Stomach (tissue), 8 donors: ENCODE measurements at regions not wholly inside any gene's neighbourhood (a gene's known extent, or its start where the extent isn't known, plus 50 kb on each side); places are given as distances from the start of the nearest gene placed in this dataset.

Source experiments
- DNase-seq, 2 donors: peaks; one replicate each; pipeline versions ENCODE4 v3.0.0 to v3.0.0-alpha.2; 2013 to 2019
- H3K27ac ChIP-seq, 5 donors: fragments of 200-600 bp in 4 of 5; sonication (generic) in 4 of 5; one replicate each; pipeline ENCODE4 v1.5.1; 2013 to 2019; ENCODE audit warnings: mild to moderate bottlenecking in 1 of 5, moderate library complexity in 1 of 5
- H3K27me3 ChIP-seq, 3 donors: fragments of 200-600 bp; sonication (generic); one replicate each; pipeline ENCODE4 v1.5.1; 2017 to 2019; ENCODE audit warnings: mixed run types in 1 of 3
- H3K36me3 ChIP-seq, 4 donors: fragments of 200-600 bp; sonication (generic); 1 replicate in 3 of 4; 2 replicates in 1 of 4; pipeline ENCODE4 v1.5.1; 2016 to 2019
- H3K4me1 ChIP-seq, 4 donors: fragments of 200-600 bp; sonication (generic); one replicate each; pipeline ENCODE4 v1.5.1; 2016 to 2019
- H3K4me3 ChIP-seq, 4 donors: fragments of 200-600 bp; sonication (generic) in 3 of 4; one replicate each; pipeline ENCODE4 v1.5.1; 2016 to 2019; ENCODE audit warnings: mild to moderate bottlenecking in 1 of 4
- H3K9me3 ChIP-seq, 4 donors: fragments of 200-600 bp; sonication (generic); one replicate each; pipeline ENCODE4 v1.5.1; 2016 to 2019
- EP300 ChIP-seq: sonication (generic); formaldehyde crosslinking; IDR thresholded peaks from one replicate; pipeline ENCODE4 v1.6.1; 2017; ENCODE audit warnings: antibody characterized with exemption
- POLR2A ChIP-seq, 4 donors: fragments of 450-650 bp; IDR thresholded peaks; one replicate each; pipeline ENCODE4 v1.6.1; 2016; ENCODE audit warnings: antibody characterized with exemption in 4 of 4, control low read depth in 2 of 4, mild to moderate bottlenecking in 1 of 4, moderate library complexity in 1 of 4
- POLR2AphosphoS5 ChIP-seq, 3 donors: sonication (generic); formaldehyde crosslinking; IDR thresholded peaks; one replicate each; pipeline ENCODE4 v1.6.1; 2016; ENCODE audit warnings: antibody characterized with exemption in 3 of 3
- WGBS, 5 donors: extraction: QIAGEN DNeasy Blood & Tissue Kit in 3 of 5; methylation state at CpG; one replicate each; pipeline versions ENCODE4 v1.1.5 to v1.1.7; 2013 to 2018; 5-methylcytosine and 5-hydroxymethylcytosine counted together
- intact Hi-C: fragments of 100-400 bp; cut with DNase I; formaldehyde crosslinking; loops from one replicate; pipeline ENCODE4 v1.15.1; 2023; ENCODE audit warnings: low total_unique reads
- TF ChIP-seq, protein P1 (sequence below), 7 experiments: fragments of 450-650 bp in 4 of 7; fragments of 200-600 bp in 3 of 7; sonication (generic) in 3 of 7; IDR thresholded peaks; one replicate each; pipeline ENCODE4 v1.5.1; 2016 to 2019; ENCODE audit warnings: antibody characterized with exemption in 7 of 7, control low read depth in 2 of 7, mild to moderate bottlenecking in 1 of 7
- donor health status: healthy with polysubstance abuse.
- donor health status: Bipolar disorder and iron deficiency.
- donor health status: healthy.

DNA sequence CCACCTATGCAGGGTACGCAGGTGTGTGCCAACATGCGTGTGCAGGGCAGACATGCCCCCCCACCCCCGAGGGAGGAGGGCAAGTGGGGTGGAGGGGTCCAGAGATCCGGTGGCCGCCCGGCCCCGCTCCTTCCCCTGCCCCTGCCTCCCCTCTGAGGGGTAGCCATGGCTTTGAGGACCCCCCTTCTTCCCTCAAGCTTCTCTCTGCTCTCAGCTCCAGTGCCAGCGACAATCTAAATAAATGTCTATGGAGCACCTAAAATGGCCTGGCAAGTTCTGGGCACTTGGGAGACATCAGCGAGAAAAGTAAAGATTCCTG lies 91.9 kb downstream of the ZFP36L2 start:
- intact Hi-C loops: no loop called here
- Histone ChIP-seq H3K9me3 (no peaks in the 10 kb centered on the region), H3K4me3 (no peak overlapping the region), H3K4me1 (peaks cover 50 to 83% (median 59%) of the 10 kb centered on the region in 4 donors), H3K27ac (peak overlapping the region; percentile 32 to 89 (median 84)), H3K36me3 (no peaks in the 10 kb centered on the region), H3K27me3 (no peaks in the 10 kb centered on the region)
- TF ChIP-seq POLR2A (IDR thresholded peaks at IDR 0.05) (no peak), POLR2AphosphoS5 (IDR thresholded peaks at IDR 0.05) (no peak), EP300 (no peak)
- TF ChIP-seq, protein P1, sequence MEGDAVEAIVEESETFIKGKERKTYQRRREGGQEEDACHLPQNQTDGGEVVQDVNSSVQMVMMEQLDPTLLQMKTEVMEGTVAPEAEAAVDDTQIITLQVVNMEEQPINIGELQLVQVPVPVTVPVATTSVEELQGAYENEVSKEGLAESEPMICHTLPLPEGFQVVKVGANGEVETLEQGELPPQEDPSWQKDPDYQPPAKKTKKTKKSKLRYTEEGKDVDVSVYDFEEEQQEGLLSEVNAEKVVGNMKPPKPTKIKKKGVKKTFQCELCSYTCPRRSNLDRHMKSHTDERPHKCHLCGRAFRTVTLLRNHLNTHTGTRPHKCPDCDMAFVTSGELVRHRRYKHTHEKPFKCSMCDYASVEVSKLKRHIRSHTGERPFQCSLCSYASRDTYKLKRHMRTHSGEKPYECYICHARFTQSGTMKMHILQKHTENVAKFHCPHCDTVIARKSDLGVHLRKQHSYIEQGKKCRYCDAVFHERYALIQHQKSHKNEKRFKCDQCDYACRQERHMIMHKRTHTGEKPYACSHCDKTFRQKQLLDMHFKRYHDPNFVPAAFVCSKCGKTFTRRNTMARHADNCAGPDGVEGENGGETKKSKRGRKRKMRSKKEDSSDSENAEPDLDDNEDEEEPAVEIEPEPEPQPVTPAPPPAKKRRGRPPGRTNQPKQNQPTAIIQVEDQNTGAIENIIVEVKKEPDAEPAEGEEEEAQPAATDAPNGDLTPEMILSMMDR (IDR thresholded peaks at IDR 0.05): no peak
- 74 to 96% (median 79%) methylated on average over 5 to 9 of the region's 9 CpGs for WGBS, 5 donors
- DNase-seq: no peak

GRCh38 chr2:43133708-43134570 lies 92.5 kb downstream of the ZFP36L2 start:
- WGBS, 5 donors: 55 to 77% (median 65%) methylated on average over 12 to 21 of the region's 21 CpGs
- TF ChIP-seq POLR2AphosphoS5 (IDR thresholded peaks at IDR 0.05) (peak in 1 of 3 donors; percentile 3), EP300 (no peak), POLR2A (IDR thresholded peaks at IDR 0.05) (no peak)
- TF ChIP-seq, protein P1 (IDR thresholded peaks at IDR 0.05): no peak
- no peaks in the 10 kb centered on the region for H3K27me3 ChIP-seq
- H3K4me1 ChIP-seq: peaks cover 51 to 88% (median 62%) of the 10 kb centered on the region in 4 donors
- no peak overlapping the region for H3K4me3 ChIP-seq
- no peaks in the 10 kb centered on the region for H3K9me3 ChIP-seq
- DNase-seq: peak; percentile 62 to 83
- peak overlapping the region; percentile 32 to 89 (median 84) for H3K27ac ChIP-seq
- intact Hi-C loops: no loop called here
- H3K36me3 ChIP-seq: no peaks in the 10 kb centered on the region

GRCh38 chr2:43133336-43133707 lies 93.1 kb downstream of the ZFP36L2 start:
- no peaks in the 10 kb centered on the region for H3K27me3 ChIP-seq
- H3K9me3 ChIP-seq: no peaks in the 10 kb centered on the region
- WGBS, 5 donors: 65 to 78% (median 75%) methylated on average over 4 of the region's 4 CpGs
- TF ChIP-seq EP300 (no peak), POLR2AphosphoS5 (IDR thresholded peaks at IDR 0.05) (no peak), POLR2A (IDR thresholded peaks at IDR 0.05) (no peak)
- TF ChIP-seq, protein P1 (IDR thresholded peaks at IDR 0.05): no peak
- intact Hi-C loops: no loop called here
- H3K4me3 ChIP-seq: no peak overlapping the region
- no peak for DNase-seq
- H3K36me3 ChIP-seq: no peaks in the 10 kb centered on the region
- H3K27ac ChIP-seq: peak overlapping the region; percentile 32 to 89 (median 84)
- peaks cover 52 to 95% (median 62%) of the 10 kb centered on the region in 4 donors for H3K4me1 ChIP-seq

GRCh38 chr2:43132683-43133301 lies 93.6 kb downstream of the ZFP36L2 start:
- Histone ChIP-seq H3K36me3 (no peaks in the 10 kb centered on the region), H3K9me3 (no peaks in the 10 kb centered on the region), H3K4me3 (no peak overlapping the region), H3K27ac (peak overlapping the region; percentile 49 to 89 (median 84)), H3K27me3 (no peaks in the 10 kb centered on the region), H3K4me1 (peaks cover 55 to 96% (median 60%) of the 10 kb centered on the region in 4 donors)
- WGBS, 5 donors: 69 to 85% (median 74%) methylated on average over 5 to 12 of the region's 12 CpGs
- TF ChIP-seq POLR2A (IDR thresholded peaks at IDR 0.05) (no peak), EP300 (no peak), POLR2AphosphoS5 (IDR thresholded peaks at IDR 0.05) (no peak)
- TF ChIP-seq, protein P1 (IDR thresholded peaks at IDR 0.05): no peak
- intact Hi-C loops: no loop called here
- DNase-seq: no peak
